Muscle of back (tissue), 3 donors: ENCODE measurements at regions not wholly inside any gene's neighbourhood (a gene's known extent, or its start where the extent isn't known, plus 50 kb on each side); places are given as distances from the start of the nearest gene placed in this dataset.
"Not testable (repeated sequence)": the region's sequence is repeated elsewhere in the genome, so short reads cannot be mapped to it uniquely, and the experiment has no call there.

Experiments
- DNase-seq, 3 donors: peaks; one replicate each; pipeline versions ENCODE4 v3.0.0 to v3.0.0-alpha.2; 2013

- no peak for DNase-seq
Measured at GRCh38 chr10:84935772-84936171, 607.4 kb downstream of the CCSER2 start.

GRCh38 chr10:84938117-84938905, 609.9 kb downstream of the CCSER2 start:
- no peak for DNase-seq

GRCh38 chr10:84943541-84943940, 615.2 kb downstream of the CCSER2 start:
- DNase-seq, result no peak

DNA sequence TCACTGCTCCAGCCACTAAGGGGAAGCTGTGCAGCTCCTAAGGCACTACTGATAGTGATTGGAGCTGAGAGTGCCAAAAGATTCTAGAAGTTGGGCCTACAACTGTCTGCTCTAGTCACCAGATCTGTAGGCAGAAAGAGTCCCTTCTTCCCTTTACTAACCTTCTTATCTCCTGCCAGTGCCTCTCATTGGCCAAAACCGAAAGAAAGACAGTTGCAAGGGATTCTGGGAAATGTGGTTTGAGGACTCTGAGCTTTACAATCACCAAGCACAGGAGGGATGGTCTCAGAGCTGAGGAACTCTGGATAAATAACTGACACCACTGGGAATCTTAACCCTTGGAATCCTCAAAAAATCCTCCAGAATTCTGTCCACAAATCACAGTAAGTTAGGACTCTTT, 615.8 kb downstream of the CCSER2 start:
- no peak for DNase-seq

DNA sequence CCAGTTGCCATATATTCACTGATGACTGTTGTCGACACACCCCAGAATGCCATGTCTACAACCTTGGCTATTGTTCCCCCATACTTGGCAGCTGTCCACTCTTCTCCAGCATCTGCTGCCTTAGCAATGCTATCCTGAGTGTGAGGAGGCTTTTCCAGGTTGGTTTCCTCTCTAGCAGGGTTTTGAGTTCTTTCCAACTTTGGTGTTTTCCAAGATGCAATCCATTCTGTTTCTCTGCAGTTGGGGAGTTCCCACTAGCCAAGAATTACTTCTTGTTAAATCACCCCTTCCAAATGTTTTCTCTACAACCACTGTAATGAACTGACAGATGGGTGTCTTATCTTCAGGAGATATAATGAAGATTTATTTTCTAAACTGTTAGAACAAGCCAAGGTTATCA, 617.4 kb downstream of the CCSER2 start:
- DNase-seq, result no peak

GRCh38 chr10:84946904-84947303, 618.5 kb downstream of the CCSER2 start:
- no peak for DNase-seq

DNA sequence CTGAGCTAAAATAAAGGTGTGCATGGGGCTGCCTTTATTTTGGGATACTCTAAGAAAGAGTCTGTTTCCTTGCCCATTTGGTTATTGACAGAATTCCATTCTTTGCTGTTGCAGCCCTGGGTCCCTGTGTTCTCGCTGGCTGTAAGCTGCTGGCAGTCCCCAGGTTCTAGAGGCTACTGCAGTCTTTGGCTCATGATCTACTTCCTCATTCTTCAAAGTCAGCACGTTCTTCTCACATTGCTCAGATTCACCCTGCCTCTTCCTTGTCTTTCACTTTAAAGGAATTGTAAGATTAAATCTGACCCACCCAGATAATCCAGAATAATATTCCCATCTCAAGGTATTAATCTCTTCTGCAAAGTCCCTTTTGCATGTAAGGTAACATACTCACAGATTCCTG, 620.3 kb downstream of the CCSER2 start:
- no peak for DNase-seq

GRCh38 chr10:84951616-84952015, 623.2 kb downstream of the CCSER2 start:
- DNase-seq, result peak in 1 of 3 donors; percentile 11

DNA sequence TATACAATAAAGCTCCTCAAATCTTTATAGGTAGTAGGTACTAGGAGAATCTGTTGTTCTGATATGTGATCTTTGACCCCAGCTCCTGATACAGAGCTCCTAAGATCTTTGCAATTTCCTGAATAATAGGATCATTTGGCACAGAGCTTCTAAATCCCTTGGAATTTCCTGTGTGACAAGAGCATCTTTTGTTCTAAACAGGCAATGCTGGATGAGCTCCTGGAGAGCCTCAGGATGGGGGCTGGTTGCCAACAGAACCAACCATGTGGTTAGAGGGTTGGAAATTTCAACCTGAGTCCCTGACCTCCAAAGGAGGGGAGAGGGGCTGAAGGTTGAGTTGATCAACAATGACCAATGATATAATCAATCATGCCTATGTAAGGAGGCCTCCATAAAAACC, 629.0 kb downstream of the CCSER2 start:
- DNase-seq, result no peak

DNA sequence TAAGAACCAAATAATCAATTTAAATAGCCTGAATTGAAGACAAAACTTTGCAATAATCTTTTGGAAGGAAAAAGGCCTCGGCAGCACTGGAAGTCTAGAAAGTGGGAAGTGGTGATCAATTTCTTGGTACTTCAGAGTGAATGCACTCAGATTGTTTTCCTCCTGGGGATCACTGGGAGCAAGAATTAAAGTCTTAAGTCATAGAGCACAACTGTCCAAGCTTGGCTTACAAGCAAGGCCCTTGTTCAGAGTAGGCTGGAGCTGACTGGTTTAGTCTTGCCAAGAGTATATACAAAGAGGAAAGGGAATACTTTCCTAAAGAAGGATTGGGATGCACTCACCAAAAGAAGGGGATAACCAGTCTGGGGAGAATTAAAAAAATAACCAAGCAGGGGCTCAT, 637.1 kb downstream of the CCSER2 start:
- peak; percentile 31 to 89 (median 66) for DNase-seq

GRCh38 chr10:84966708-84967441, 638.5 kb downstream of the CCSER2 start:
- DNase-seq, result no peak

DNA sequence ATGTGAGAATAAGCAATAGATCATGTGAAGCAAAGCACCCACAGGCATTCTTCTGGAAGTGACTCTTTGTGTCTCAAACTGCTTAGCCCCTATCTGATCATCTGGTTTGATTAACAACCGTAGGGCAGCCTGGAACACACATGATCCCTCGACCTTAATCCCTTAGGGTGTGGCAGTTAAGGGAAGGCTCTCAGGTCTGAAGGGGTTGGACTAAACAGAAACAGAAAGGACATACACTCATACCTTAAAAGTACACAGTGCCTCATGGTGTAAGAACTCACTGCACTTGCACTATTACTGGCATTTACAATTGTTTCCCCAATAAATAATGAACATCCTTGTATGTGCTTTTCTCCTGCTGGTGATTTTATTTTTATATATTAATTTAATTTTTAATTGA, 640.9 kb downstream of the CCSER2 start:
- not testable (repeated sequence) for DNase-seq

DNA sequence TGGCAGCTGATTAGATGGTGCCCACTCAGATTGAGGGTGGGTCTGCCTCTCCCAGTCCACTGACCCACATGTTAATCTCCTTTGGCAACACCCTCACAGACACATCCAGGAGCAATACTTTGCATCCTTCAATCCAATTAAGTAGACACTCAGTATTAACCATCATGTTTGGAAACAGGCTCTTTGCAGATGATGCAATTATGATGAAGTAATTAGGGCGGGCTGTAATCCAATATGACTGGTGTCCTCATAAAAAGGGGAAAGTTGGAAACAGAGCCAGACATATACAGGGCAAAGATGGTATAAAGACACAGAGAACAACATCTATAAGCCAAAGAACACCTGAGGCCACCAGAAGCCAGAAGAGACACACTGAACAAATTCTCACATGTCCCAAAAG, 658.6 kb downstream of the CCSER2 start:
- no peak for DNase-seq

- no peak for DNase-seq
Measured at GRCh38 chr10:84988011-84988410, 659.6 kb downstream of the CCSER2 start.

DNA sequence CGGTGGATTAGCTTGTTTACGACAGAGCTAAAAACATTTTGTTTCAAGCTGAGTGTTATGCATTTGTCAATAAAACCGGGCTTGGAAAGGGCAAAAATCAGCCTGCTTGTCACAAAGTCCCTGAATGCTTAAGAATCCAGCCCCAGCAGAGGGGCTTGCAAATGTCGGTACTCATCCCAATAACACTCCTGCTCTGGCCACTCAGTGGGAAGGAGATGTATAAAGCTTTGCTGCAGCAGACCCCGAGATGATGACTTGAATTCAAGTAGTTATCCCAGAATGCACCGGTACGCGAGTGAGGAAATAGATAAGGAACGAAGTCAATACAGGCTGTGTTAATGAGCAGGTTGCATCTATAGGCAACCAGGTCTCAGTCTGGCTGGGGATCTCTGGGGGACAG, 662.3 kb downstream of the CCSER2 start:
- no peak for DNase-seq

DNA sequence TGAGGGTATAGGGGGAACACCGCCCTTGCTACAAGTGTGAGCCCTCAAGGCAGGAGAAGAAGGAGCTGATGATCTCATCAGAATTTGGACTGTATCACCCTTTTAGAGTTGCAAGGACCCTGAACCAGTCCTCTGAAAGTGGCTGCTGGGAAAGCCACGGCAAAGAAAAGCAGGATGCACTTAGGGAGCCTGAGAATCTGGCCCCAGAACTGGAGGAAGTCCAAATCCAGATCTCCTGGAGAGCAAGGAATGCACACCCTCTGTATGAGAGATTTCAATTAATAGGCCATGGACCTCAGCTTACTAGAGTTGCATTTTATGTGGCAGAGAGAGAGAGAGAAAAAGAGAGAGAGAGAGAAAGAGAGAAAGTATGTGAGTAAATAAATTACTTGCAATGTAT, 662.9 kb downstream of the CCSER2 start:
- DNase-seq, result peak in 1 of 3 donors; percentile 29

DNA sequence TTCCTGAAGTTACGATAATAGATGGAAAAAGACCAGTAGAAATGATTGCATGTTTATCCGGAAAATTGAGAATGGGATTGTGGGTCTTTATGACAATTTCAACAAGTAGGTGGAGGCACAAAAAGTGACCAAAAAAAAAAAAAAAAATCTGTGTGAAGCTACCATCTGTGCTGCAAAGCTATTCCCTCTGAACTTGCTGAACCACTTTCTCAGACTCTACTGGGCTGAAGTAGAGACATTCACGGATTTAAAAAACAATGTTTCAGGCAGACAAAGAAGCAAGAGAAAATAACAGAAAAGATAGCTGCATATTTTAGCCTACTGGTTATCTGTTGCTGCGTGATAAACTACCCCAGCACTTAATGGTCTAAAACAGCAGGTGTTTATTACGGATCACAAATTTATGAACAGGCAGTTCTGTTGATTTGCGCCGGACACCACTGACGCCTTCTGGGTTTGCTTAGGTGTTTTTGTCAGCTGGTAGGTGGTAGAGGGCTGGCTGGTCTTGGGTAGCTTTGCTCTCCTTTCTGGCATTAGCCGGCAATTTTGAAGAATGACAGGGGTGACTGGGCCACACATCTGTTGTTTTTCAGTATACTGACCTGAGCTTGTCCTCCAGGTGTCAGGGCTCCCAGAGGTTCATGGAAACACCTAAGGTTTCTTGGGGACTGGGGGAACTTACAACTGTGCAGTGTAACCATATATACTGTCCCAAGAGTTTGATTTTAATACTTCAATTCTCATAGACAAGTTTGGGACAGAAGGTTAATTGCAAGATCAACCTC, 665.1 kb downstream of the CCSER2 start:
- DNase-seq, result no peak

- peak in 1 of 3 donors; percentile 27 for DNase-seq
Measured at GRCh38 chr10:84994722-84995121, 666.3 kb downstream of the CCSER2 start.

DNA sequence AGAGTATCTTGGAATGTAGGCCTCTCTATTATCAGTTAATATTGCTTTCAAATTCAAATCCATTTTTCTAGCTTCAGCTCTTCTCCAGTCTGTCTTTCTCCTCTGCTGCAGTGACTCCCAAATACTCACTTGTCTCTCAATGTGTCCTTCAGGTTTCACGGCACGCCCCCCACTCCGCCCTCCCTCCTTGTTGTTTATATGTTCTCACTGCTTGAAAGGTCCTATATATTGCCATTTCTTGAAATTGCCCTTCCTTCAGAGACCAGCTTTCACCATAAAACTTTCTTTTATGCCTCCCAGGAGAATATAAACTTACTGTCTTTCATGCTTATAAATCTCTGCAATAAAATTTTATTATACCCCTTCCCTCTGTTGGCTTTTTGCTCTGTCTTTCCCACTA, 668.2 kb downstream of the CCSER2 start:
- DNase-seq, result no peak

DNA sequence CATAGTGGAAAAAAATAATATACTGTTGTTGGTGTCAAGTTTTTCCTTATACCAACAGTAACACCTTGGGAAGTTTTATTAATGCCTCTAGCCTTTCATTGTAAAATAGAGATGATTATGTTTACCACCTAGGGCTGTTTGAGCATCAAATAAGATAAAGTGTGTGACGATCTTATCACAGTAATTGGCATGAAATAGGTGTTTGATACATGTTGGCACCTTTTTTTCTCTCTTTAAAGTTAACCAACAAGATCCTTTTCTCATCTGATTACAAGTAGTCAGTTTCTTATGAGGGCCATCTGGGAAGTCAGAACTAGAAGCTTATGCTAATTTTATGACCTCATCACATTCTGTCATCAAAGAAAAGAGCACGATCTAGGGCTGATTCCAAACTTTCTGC, 669.5 kb downstream of the CCSER2 start:
- no peak for DNase-seq

GRCh38 chr10:84999929-85000328, 671.5 kb downstream of the CCSER2 start:
- no peak for DNase-seq

DNA sequence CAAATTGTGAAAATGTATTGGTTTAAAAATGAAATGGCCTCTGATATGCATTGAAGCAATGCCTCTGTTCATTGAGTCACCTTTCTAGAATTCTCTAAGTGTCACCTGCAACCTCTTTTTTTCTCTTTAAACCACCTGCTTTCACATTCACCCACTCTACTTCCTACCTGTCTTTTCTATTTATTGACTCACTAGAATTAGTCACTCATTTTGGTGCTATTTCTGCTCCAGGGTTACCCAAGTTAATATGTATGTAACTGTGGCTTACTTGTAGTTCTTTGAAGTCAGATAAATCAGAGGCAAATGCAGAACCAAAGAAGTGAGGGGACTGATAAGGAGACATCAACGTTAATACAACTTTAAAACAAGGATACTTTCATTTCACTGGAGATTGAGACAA, 674.7 kb downstream of the CCSER2 start:
- no peak for DNase-seq
